GM13976 (cell line): ENCODE measurements at regions not wholly inside any gene's neighbourhood (a gene's known extent, or its start where the extent isn't known, plus 50 kb on each side); places are given as distances from the start of the nearest gene placed in this dataset.

Experiments
- DNase-seq: peaks from one replicate; pipeline ENCODE4 v3.0.0; 2012; ENCODE audit warnings: low spot score
- in situ Hi-C: fragments of 300-500 bp; cut with MboI; formaldehyde crosslinking; loops from one replicate; pipeline ENCODE4 v1.12.0; 2022; ENCODE audit warnings: low sequenced_read_pairs, mixed read lengths, inconsistent platforms; ENCODE audit not compliant: unreplicated experiment
- TF ChIP-seq, protein P1 (sequence below): IDR thresholded peaks from 2 replicates; pipeline ENCODE4 v1.5.1; 2012; ENCODE audit warnings: borderline replicate concordance, mild to moderate bottlenecking; ENCODE audit not compliant: insufficient read depth; ENCODE audit errors: extremely low read depth, missing control alignments, control extremely low read depth

DNA sequence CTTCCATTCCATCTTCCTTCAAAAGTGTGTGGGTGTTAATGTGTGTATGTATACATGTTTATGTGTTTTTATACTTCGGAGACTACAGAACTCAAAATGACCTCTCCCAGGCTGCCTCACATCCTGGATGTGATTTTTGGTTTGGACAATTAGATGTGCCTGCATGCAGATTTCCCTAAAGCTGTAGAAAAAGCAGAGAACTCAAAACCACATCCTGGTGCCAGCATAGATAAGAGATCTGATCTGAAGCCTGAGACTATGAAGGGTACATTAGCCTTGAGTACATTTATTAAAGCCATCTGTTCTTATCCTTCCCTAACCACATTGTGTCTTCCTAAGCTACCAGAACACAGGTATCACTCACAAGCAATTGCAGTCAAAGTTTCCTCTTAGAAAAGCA is 319.4 kb upstream of the RASGRP1 start:
- in situ Hi-C loops: no loop called here
- TF ChIP-seq, protein P1, sequence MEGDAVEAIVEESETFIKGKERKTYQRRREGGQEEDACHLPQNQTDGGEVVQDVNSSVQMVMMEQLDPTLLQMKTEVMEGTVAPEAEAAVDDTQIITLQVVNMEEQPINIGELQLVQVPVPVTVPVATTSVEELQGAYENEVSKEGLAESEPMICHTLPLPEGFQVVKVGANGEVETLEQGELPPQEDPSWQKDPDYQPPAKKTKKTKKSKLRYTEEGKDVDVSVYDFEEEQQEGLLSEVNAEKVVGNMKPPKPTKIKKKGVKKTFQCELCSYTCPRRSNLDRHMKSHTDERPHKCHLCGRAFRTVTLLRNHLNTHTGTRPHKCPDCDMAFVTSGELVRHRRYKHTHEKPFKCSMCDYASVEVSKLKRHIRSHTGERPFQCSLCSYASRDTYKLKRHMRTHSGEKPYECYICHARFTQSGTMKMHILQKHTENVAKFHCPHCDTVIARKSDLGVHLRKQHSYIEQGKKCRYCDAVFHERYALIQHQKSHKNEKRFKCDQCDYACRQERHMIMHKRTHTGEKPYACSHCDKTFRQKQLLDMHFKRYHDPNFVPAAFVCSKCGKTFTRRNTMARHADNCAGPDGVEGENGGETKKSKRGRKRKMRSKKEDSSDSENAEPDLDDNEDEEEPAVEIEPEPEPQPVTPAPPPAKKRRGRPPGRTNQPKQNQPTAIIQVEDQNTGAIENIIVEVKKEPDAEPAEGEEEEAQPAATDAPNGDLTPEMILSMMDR: no peak
- no peak for DNase-seq

DNA sequence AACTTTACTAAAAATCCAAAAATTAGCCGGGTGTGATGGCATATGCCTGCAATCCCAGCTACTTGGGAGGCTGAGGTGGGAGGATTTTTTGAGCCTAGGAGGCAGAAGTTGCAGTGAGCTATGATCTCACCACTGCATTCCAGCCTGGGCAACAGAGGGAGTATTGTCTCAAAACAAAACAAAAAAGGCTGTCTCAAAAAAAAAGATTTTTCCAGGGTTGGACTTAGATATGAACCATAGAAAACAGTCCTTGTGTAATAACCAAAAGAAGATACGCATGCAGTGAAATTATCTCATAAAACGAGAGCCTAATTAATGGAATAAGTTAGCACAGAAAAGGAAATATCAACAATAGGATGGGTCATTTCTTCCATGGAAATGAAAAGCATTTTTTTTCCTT is 320.4 kb upstream of the RASGRP1 start:
- TF ChIP-seq, protein P1: no peak
- no peak for DNase-seq
- in situ Hi-C loops: no loop called here

DNA sequence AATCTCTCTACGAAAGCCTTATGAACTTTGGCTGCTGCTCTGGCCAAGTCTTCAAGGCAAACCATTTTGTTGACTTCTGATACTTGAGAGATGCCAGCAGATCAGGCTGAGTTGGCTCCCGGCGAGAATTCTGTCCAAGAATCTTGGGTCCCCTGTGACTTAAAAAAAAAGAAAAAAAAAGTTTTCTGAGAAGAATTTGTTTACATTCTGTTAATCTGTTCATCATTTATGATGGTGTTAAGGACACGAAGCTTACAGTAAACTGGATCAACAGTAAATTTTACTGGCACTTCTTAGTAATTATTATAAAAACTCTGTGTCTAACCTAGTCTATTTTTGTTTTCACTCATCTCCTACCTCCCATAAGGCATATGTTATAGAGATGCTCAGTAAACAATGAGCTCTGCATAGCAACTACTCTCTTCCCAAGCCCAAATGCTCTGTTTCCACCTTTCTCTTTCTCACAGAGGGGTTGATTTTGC is 320.9 kb upstream of the RASGRP1 start:
- in situ Hi-C loops: no loop called here

DNA sequence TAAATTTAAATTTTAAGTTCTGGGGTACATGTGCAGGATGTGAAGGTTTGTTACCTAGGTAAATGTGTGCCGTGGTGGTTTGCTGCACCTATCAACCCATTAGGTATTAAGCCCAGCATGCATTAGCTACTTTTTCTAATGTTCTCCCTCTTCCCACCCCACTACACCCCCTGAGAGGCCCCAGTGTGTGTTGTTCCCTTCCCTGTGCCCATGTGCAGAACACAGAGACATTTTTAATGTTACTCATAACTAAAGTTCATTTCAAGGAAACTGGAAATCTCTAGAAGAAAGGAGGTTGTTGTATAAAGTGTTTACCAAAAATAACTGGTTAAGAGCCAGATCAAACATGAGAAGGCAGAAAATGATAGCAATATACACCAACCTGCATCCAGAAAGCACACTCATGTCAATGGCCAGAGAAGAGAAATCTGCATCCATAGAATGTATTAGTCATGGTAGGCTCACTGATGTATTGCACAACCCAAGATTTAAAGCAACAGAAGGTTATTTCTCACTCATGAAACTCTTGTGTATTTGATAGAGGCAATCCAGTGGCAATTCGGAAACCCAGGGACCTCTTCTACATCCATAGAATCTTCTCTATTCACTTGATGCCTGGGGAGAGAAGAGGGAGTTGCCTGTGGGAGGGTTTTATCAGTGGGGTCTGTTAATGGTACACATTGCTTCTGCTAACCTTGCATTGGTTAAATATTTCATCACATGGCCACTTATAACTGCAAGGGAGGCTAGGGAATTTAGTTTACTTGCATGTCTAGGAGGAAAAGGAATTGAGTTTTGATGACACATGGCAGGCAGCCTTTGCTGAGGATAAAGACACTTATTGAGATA is 321.9 kb upstream of the RASGRP1 start:
- DNase-seq: no peak
- in situ Hi-C loops: no loop called here
- TF ChIP-seq, protein P1: no peak

More for the DNA sequence above, 320.9 kb upstream of the RASGRP1 start:
- no peak for DNase-seq
- TF ChIP-seq, protein P1: no peak

DNA sequence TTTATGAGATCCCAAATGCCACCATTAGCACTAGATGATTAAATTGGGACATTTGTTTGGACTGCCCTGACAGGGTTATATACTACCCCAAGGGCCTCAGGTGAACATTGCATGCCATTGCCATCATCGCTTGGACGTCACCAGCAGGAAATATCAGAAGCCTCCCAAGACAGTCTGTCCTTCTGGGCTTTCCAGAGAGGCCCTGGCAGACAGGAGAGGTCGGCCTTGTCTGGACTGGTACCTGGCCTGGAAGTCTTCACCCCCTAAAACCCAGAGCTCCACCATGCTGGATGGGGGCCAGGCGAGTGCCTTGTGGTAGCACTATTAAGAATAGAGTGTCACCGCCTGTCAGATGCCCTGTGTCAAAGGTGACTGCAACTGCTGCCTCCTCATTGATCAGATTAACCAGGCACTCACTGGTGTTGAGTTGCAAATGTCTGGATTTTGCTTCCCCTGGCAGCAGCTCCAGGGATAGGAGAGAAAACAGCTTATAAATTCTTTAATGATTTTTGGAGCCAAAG is 324.1 kb upstream of the RASGRP1 start:
- no peak for DNase-seq
- in situ Hi-C loops: no loop called here
- TF ChIP-seq, protein P1: no peak

DNA sequence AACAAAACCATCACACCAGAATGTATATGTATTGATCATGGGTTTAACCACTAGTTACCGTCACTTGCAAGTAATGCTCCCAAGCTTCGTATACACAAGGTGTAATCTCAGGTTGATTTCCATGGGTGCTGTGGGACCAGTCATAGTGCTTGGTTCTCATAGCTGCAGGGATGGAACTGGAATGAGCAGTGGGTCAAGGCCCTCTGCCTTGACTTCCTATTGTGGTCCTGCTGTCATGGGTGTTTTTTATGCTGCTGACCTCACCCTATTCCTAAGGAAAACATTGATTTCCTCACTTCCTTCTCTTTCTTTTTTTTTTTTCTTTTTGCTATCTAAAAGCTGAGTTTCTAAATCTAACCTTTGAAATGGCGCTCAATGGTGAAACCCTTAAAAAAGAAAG is 325.6 kb upstream of the RASGRP1 start:
- in situ Hi-C loops: no loop called here
- TF ChIP-seq, protein P1: no peak
- DNase-seq: no peak
